ENCODE measurements at regions not wholly inside any gene's neighbourhood (a gene's known extent, or its start where the extent isn't known, plus 50 kb on each side); places are given as distances from the start of the nearest gene placed in this dataset.

DNA sequence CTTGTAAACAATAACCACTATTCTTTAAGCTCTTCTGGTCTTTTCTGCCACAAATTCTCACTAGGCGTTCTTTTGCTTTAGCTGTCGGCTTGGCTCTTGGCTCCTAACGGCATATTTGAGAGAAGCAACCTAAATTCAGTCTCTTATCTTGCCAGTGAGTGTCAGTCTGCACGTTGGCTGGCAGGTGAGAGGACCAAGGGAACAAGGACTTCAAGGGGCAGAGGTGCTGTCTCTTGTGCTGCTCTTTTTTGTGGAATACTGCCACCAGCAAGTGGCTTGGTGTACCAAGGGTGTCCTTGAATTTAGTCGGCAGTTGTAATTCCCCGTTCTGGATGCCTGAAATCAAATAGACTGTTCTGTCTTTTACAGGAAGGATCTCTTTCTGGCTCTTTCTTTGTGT, 77.8 kb upstream of the SLC4A4 start:
- TF ChIP-seq, protein P1, sequence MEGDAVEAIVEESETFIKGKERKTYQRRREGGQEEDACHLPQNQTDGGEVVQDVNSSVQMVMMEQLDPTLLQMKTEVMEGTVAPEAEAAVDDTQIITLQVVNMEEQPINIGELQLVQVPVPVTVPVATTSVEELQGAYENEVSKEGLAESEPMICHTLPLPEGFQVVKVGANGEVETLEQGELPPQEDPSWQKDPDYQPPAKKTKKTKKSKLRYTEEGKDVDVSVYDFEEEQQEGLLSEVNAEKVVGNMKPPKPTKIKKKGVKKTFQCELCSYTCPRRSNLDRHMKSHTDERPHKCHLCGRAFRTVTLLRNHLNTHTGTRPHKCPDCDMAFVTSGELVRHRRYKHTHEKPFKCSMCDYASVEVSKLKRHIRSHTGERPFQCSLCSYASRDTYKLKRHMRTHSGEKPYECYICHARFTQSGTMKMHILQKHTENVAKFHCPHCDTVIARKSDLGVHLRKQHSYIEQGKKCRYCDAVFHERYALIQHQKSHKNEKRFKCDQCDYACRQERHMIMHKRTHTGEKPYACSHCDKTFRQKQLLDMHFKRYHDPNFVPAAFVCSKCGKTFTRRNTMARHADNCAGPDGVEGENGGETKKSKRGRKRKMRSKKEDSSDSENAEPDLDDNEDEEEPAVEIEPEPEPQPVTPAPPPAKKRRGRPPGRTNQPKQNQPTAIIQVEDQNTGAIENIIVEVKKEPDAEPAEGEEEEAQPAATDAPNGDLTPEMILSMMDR (IDR thresholded peaks at IDR 0.05; ENCODE audit: poor library complexity): no peak
- TF ChIP-seq EZH2 (IDR thresholded peaks at IDR 0.05; ENCODE audit: borderline replicate concordance) (no peak), EZH2phosphoT487 (IDR thresholded peaks at IDR 0.05; ENCODE audit: low read depth, severe bottlenecking, unreplicated experiment) (no peak)
